SK-N-SH treated with all-trans-retinoic acid at 6 μM for 48 hours (cell line): ENCODE measurements at regions not wholly inside any gene's neighbourhood (a gene's known extent, or its start where the extent isn't known, plus 50 kb on each side); places are given as distances from the start of the nearest gene placed in this dataset.

ENCODE experiments used
- ATAC-seq: fragments of 200-7000 bp; cut with Tn5 transposase; 3 replicates; pipeline ENCODE4 v1.9.1; 2020; ENCODE audit warnings: mild to moderate bottlenecking, moderate library complexity
- ARNTL ChIP-seq: fragments of 450-650 bp; formaldehyde crosslinking; IDR thresholded peaks from 2 replicates; pipeline ENCODE4 v1.5.0; 2020; ENCODE audit warnings: low read depth, mild to moderate bottlenecking, moderate library complexity, borderline replicate concordance
- BACH2 ChIP-seq: fragments of 250-450 bp; sonication (Bioruptor Pico); IDR thresholded peaks from 2 replicates; pipeline ENCODE4 v1.9.0; 2021; ENCODE audit warnings: mild to moderate bottlenecking, borderline replicate concordance
- CREB5 ChIP-seq: fragments of 250-450 bp; sonication (Bioruptor Pico); IDR thresholded peaks from 2 replicates; pipeline ENCODE4 v1.5.1; 2020; ENCODE audit warnings: low read depth, mild to moderate bottlenecking, moderate library complexity
- CSDC2 ChIP-seq: fragments of 250-450 bp; sonication (Bioruptor Pico); IDR thresholded peaks from 2 replicates; pipeline ENCODE4 v1.5.0; 2020; ENCODE audit warnings: mild to moderate bottlenecking, moderate library complexity
- ESRRG ChIP-seq: fragments of 250-450 bp; sonication (Bioruptor Pico); IDR thresholded peaks from 2 replicates; pipeline ENCODE4 v1.6.1; 2021; ENCODE audit warnings: mild to moderate bottlenecking
- GLIS3 ChIP-seq: fragments of 250-450 bp; sonication (Bioruptor Pico); IDR thresholded peaks from 2 replicates; pipeline ENCODE4 v1.5.0; 2020; ENCODE audit warnings: mild to moderate bottlenecking, moderate library complexity
- ISL1 ChIP-seq: fragments of 250-450 bp; sonication (Bioruptor Pico); IDR thresholded peaks from 2 replicates; pipeline ENCODE4 v2.1.2; 2022; ENCODE audit warnings: mild to moderate bottlenecking, moderate library complexity
- OSR1 ChIP-seq: fragments of 250-450 bp; sonication (Bioruptor Pico); IDR thresholded peaks from 2 replicates; pipeline ENCODE4 v1.8.0; 2022; ENCODE audit warnings: moderate library complexity, mild to moderate bottlenecking, inconsistent platforms
- PATZ1 ChIP-seq: fragments of 250-450 bp; sonication (Bioruptor Pico); IDR thresholded peaks from 2 replicates; pipeline ENCODE4 v1.8.0; 2020; ENCODE audit warnings: mild to moderate bottlenecking, moderate library complexity, borderline replicate concordance
- POU6F1 ChIP-seq: fragments of 250-450 bp; sonication (Bioruptor Pico); IDR thresholded peaks from 2 replicates; pipeline ENCODE4 v1.8.0; 2021; ENCODE audit warnings: low read depth, mild to moderate bottlenecking, moderate library complexity, borderline replicate concordance
- PPARA ChIP-seq: fragments of 250-450 bp; sonication (Bioruptor Pico); IDR thresholded peaks from 2 replicates; pipeline ENCODE4 v1.5.0; 2020; ENCODE audit warnings: mild to moderate bottlenecking, borderline replicate concordance
- RARB ChIP-seq: fragments of 250-450 bp; sonication (Bioruptor Pico); IDR thresholded peaks from 2 replicates; pipeline ENCODE4 v1.8.0; 2021; ENCODE audit warnings: mild to moderate bottlenecking, moderate library complexity
- SNAI2 ChIP-seq: fragments of 250-450 bp; sonication (Bioruptor Pico); IDR thresholded peaks from 2 replicates; pipeline ENCODE4 v1.5.0; 2020; ENCODE audit warnings: mild to moderate bottlenecking, moderate library complexity
- TCF4 ChIP-seq: fragments of 250-450 bp; sonication (Bioruptor Pico); IDR thresholded peaks from 2 replicates; pipeline ENCODE4 v1.8.0; 2021; ENCODE audit warnings: mild to moderate bottlenecking, moderate library complexity, borderline replicate concordance
- TOX ChIP-seq: fragments of 250-450 bp; sonication (Bioruptor Pico); IDR thresholded peaks from 2 replicates; pipeline ENCODE4 v1.8.0; 2021; ENCODE audit warnings: mild to moderate bottlenecking, moderate library complexity, borderline replicate concordance
- TSHZ2 ChIP-seq: fragments of 250-450 bp; sonication (Bioruptor Pico); IDR thresholded peaks from 2 replicates; pipeline ENCODE4 v1.5.0; 2020; ENCODE audit warnings: mild to moderate bottlenecking, moderate library complexity
- ZC3H10 ChIP-seq: fragments of 250-450 bp; sonication (Bioruptor Pico); IDR thresholded peaks from 2 replicates; pipeline ENCODE4 v1.5.1; 2021; ENCODE audit warnings: mild to moderate bottlenecking, moderate library complexity
- ZFP3 ChIP-seq: fragments of 250-450 bp; sonication (Bioruptor Pico); IDR thresholded peaks from 2 replicates; pipeline ENCODE4 v1.5.0; 2020; ENCODE audit warnings: mild to moderate bottlenecking, moderate library complexity
- ZFP30 ChIP-seq: fragments of 450-650 bp; formaldehyde crosslinking; IDR thresholded peaks from 2 replicates; pipeline ENCODE4 v1.5.0; 2022; ENCODE audit warnings: mild to moderate bottlenecking, moderate library complexity
- ZNF565 ChIP-seq: fragments of 450-650 bp; formaldehyde crosslinking; conservative IDR thresholded peaks from 2 replicates; pipeline ENCODE4 v1.5.0; 2020; ENCODE audit warnings: low read depth, mild to moderate bottlenecking, moderate library complexity
- ZNF70 ChIP-seq: fragments of 450-650 bp; formaldehyde crosslinking; IDR thresholded peaks from 2 replicates; pipeline ENCODE4 v1.5.0; 2020; ENCODE audit warnings: mild to moderate bottlenecking, moderate library complexity
- ZNF8 ChIP-seq: fragments of 450-650 bp; formaldehyde crosslinking; IDR thresholded peaks from 2 replicates; pipeline ENCODE4 v1.5.0; 2020; ENCODE audit warnings: mild to moderate bottlenecking, moderate library complexity

- TF ChIP-seq BACH2 (CRISPR knock-in tag), result no peak
- TF ChIP-seq SNAI2 (CRISPR knock-in tag), result no peak
- no peak for TF ChIP-seq TCF4 (CRISPR knock-in tag)
- no peak for TF ChIP-seq PPARA (CRISPR knock-in tag)
- no peak for TF ChIP-seq ESRRG (CRISPR knock-in tag)
- no peak for TF ChIP-seq ZFP30 (CRISPR knock-in tag)
- TF ChIP-seq ISL1 (CRISPR knock-in tag), result no peak
- no peak for TF ChIP-seq CSDC2 (CRISPR knock-in tag)
- TF ChIP-seq PATZ1 (CRISPR knock-in tag), result no peak
- TF ChIP-seq ZNF8 (CRISPR knock-in tag), result no peak
- TF ChIP-seq ARNTL (CRISPR knock-in tag), result no peak
- no peak for TF ChIP-seq RARB
- TF ChIP-seq ZC3H10 (CRISPR knock-in tag), result no peak
- TF ChIP-seq POU6F1 (CRISPR knock-in tag), result no peak
- TF ChIP-seq ZFP3, result no peak
- no peak for TF ChIP-seq TOX
- no peak for TF ChIP-seq GLIS3 (CRISPR knock-in tag)
- TF ChIP-seq ZNF70, result no peak
- TF ChIP-seq CREB5 (CRISPR knock-in tag), result no peak
- TF ChIP-seq ZNF565, result no peak
- TF ChIP-seq, all 23 proteins: peak for 0
- ATAC-seq, result no peak
Observed at GRCh38 chr7:46527360-46527759, 606.3 kb upstream of the IGFBP3 start.

GRCh38 chr7:46525876-46526275 lies 604.8 kb upstream of the IGFBP3 start:
- TF ChIP-seq TOX (no peak), PPARA (CRISPR knock-in tag) (no peak), ZNF8 (CRISPR knock-in tag) (no peak), ZNF70 (no peak), OSR1 (CRISPR knock-in tag) (no peak), SNAI2 (CRISPR knock-in tag) (no peak), ESRRG (CRISPR knock-in tag) (no peak), ZFP30 (CRISPR knock-in tag) (no peak), ZNF565 (no peak), RARB (no peak), CSDC2 (CRISPR knock-in tag) (no peak), ISL1 (CRISPR knock-in tag) (no peak), PATZ1 (CRISPR knock-in tag) (no peak)
- ATAC-seq, result no peak

- no peak for TF ChIP-seq TSHZ2
- TF ChIP-seq CSDC2 (CRISPR knock-in tag), result no peak
- TF ChIP-seq ZNF70, result no peak
- TF ChIP-seq ESRRG (CRISPR knock-in tag), result no peak
- no peak for TF ChIP-seq OSR1 (CRISPR knock-in tag)
- TF ChIP-seq GLIS3 (CRISPR knock-in tag), result no peak
- TF ChIP-seq ISL1 (CRISPR knock-in tag), result no peak
- TF ChIP-seq TOX, result no peak
- no peak for TF ChIP-seq ZFP30 (CRISPR knock-in tag)
- TF ChIP-seq ZFP3, result no peak
- TF ChIP-seq CREB5 (CRISPR knock-in tag), result no peak
- TF ChIP-seq ARNTL (CRISPR knock-in tag), result no peak
- TF ChIP-seq ZNF8 (CRISPR knock-in tag), result no peak
- TF ChIP-seq PATZ1 (CRISPR knock-in tag), result no peak
- no peak for TF ChIP-seq ZC3H10 (CRISPR knock-in tag)
- no peak for ATAC-seq
Observed at GRCh38 chr7:46524350-46524749, 603.3 kb upstream of the IGFBP3 start.
